PC-3 (cell line): ENCODE measurements at regions not wholly inside any gene's neighbourhood (a gene's known extent, or its start where the extent isn't known, plus 50 kb on each side); places are given as distances from the start of the nearest gene placed in this dataset.

Experiments used
- CTCF ChIP-seq: fragments of 300-600 bp; sonication (generic); conservative IDR thresholded peaks from 2 replicates; pipeline ENCODE4 v1.5.1; 2017; ENCODE audit warnings: antibody characterized with exemption, low read depth, mild to moderate bottlenecking, low read length
- EZH2 ChIP-seq: fragments of 300-600 bp; sonication (generic); IDR thresholded peaks from one replicate; pipeline ENCODE4 v1.6.1; 2017; ENCODE audit warnings: antibody characterized with exemption, mild to moderate bottlenecking, low read length; ENCODE audit not compliant: unreplicated experiment
- EZH2phosphoT487 ChIP-seq: fragments of 300-600 bp; sonication (generic); IDR thresholded peaks from 2 replicates; pipeline ENCODE4 v1.6.1; 2018; ENCODE audit warnings: mild to moderate bottlenecking, antibody characterized with exemption, low read length, borderline replicate concordance

GRCh38 chr18:73942081-73942625, 205.5 kb downstream of the FBXO15 start:
- TF ChIP-seq EZH2 (no peak), CTCF (no peak), EZH2phosphoT487 (no peak)
